Fibroblast of lung (primary cell): ENCODE measurements at regions not wholly inside any gene's neighbourhood (a gene's known extent, or its start where the extent isn't known, plus 50 kb on each side); places are given as distances from the start of the nearest gene placed in this dataset.

Source experiments
- DNase-seq, 2 donors: peaks; one replicate each; pipeline versions ENCODE4 v3.0.0 to v3.0.0-alpha.2; 2010; ENCODE audit warnings: low read depth in 2 of 2
- H2AFZ ChIP-seq: 2 replicates; pipeline ENCODE4 v1.5.1; 2012; ENCODE audit warnings: low read length, control low read depth, inconsistent platforms
- H3K27ac ChIP-seq: 2 replicates; pipeline ENCODE4 v1.5.1; 2011; ENCODE audit warnings: low read length, control low read depth; ENCODE audit not compliant: insufficient read depth
- H3K27me3 ChIP-seq: 2 replicates; pipeline ENCODE4 v1.5.1; 2011; ENCODE audit warnings: mild to moderate bottlenecking, low read length; ENCODE audit not compliant: control insufficient read depth, insufficient read depth
- H3K36me3 ChIP-seq: 2 replicates; pipeline ENCODE4 v1.5.1; 2011; ENCODE audit warnings: low read length; ENCODE audit not compliant: control insufficient read depth, insufficient read depth
- H3K4me1 ChIP-seq: 2 replicates; pipeline ENCODE4 v1.5.1; 2011; ENCODE audit warnings: low read length; ENCODE audit not compliant: control insufficient read depth, insufficient read depth; ENCODE audit errors: extremely low read depth
- H3K4me2 ChIP-seq: 2 replicates; pipeline ENCODE4 v1.5.1; 2011; ENCODE audit warnings: low read length, control low read depth; ENCODE audit not compliant: insufficient read depth; ENCODE audit errors: extremely low read depth
- H3K4me3 ChIP-seq, 4 experiments: fragments of 200-600 bp in 1 of 4; sonication (generic) in 1 of 4; replicated peaks in 1 of 4; 2 replicates each; pipeline ENCODE4 v1.5.1; 2011 to 2016; ENCODE audit warnings: low read length in 4 of 4, low read depth in 3 of 4, mild to moderate bottlenecking in 3 of 4, control low read depth in 2 of 4, inconsistent platforms in 1 of 4, mixed read lengths in 1 of 4; ENCODE audit not compliant: insufficient read depth in 1 of 4; ENCODE audit errors: control extremely low read depth in 1 of 4
- H3K79me2 ChIP-seq: 2 replicates; pipeline ENCODE4 v1.5.1; 2012; ENCODE audit warnings: mild to moderate bottlenecking, low read length, inconsistent platforms; ENCODE audit not compliant: control insufficient read depth, insufficient read depth
- H3K9ac ChIP-seq: 2 replicates; pipeline ENCODE4 v1.5.1; 2011; ENCODE audit warnings: mild to moderate bottlenecking, low read length, control low read depth; ENCODE audit not compliant: insufficient read depth
- H3K9me3 ChIP-seq: 2 replicates; pipeline ENCODE4 v1.5.1; 2012; ENCODE audit warnings: low read depth, low read length; ENCODE audit not compliant: control insufficient read depth, insufficient read depth
- H4K20me1 ChIP-seq: 2 replicates; pipeline ENCODE4 v1.5.1; 2011; ENCODE audit warnings: low read length; ENCODE audit not compliant: control insufficient read depth, insufficient read depth; ENCODE audit errors: extremely low read depth
- EZH2 ChIP-seq: IDR thresholded peaks from 2 replicates; pipeline ENCODE4 v1.5.1; 2012; ENCODE audit warnings: low read length, control low read depth, mild to moderate bottlenecking; ENCODE audit errors: missing control alignments
- TF ChIP-seq, protein P1 (sequence below), 2 donors: IDR thresholded peaks in 1 of 2; conservative IDR thresholded peaks in 1 of 2; 1 replicate in 1 of 2; 2 replicates in 1 of 2; pipeline ENCODE4 v1.5.1; 2011 to 2012; ENCODE audit warnings: low read length in 2 of 2, control low read depth in 1 of 2, inconsistent platforms in 1 of 2, low read depth in 1 of 2, mild to moderate bottlenecking in 1 of 2

GRCh38 chr11:96658436-96658835, 268.6 kb downstream of the JRKL start:
- Histone ChIP-seq H3K27ac (no peak overlapping the region), H3K79me2 (no peaks in the 10 kb centered on the region), H3K27me3 (no peaks in the 10 kb centered on the region), H4K20me1 (no peaks in the 10 kb centered on the region), H3K36me3 (no peaks in the 10 kb centered on the region), H3K9me3 (no peaks in the 10 kb centered on the region), H3K4me3 (no peak overlapping the region), H3K4me2 (no peak overlapping the region), H3K9ac (no peak overlapping the region), H2AFZ (no peak overlapping the region), H3K4me1 (no peaks in the 10 kb centered on the region)
- DNase-seq, result no peak
- TF ChIP-seq, protein P1, sequence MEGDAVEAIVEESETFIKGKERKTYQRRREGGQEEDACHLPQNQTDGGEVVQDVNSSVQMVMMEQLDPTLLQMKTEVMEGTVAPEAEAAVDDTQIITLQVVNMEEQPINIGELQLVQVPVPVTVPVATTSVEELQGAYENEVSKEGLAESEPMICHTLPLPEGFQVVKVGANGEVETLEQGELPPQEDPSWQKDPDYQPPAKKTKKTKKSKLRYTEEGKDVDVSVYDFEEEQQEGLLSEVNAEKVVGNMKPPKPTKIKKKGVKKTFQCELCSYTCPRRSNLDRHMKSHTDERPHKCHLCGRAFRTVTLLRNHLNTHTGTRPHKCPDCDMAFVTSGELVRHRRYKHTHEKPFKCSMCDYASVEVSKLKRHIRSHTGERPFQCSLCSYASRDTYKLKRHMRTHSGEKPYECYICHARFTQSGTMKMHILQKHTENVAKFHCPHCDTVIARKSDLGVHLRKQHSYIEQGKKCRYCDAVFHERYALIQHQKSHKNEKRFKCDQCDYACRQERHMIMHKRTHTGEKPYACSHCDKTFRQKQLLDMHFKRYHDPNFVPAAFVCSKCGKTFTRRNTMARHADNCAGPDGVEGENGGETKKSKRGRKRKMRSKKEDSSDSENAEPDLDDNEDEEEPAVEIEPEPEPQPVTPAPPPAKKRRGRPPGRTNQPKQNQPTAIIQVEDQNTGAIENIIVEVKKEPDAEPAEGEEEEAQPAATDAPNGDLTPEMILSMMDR (conservative IDR thresholded peaks at IDR 0.05 in 1 of 2, IDR thresholded peaks at IDR 0.05 in 1 of 2; ENCODE audit: low read depth in 1 of 2, low read length in 2 of 2), result no peak
- no peak for TF ChIP-seq EZH2

DNA sequence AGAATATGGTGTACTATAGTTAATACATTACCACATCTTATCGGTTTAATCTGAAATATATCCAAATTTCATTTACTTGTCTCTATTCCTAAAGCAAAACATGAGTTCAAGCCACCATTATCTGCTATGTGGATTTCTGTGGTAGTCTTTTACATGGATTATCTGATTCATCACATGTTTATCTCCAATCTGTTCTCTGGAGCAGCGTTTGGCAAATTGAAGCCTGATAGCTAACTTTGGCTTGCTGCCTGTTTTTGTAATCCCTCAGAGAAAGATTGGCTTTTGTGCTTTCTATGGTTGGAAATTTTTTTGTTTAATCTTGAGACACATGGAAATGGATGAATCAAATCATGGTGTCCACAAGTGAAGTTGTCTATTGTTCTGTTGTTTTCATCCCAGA, 274.3 kb downstream of the JRKL start:
- Histone ChIP-seq H3K36me3 (no peaks in the 10 kb centered on the region), H3K9ac (no peak overlapping the region), H3K4me1 (no peaks in the 10 kb centered on the region), H2AFZ (no peak overlapping the region), H3K79me2 (no peaks in the 10 kb centered on the region), H3K4me2 (no peak overlapping the region), H3K4me3 (no peak overlapping the region), H4K20me1 (no peaks in the 10 kb centered on the region), H3K9me3 (no peaks in the 10 kb centered on the region), H3K27me3 (no peaks in the 10 kb centered on the region), H3K27ac (no peak overlapping the region)
- DNase-seq, result no peak
- TF ChIP-seq, protein P1 (conservative IDR thresholded peaks at IDR 0.05 in 1 of 2, IDR thresholded peaks at IDR 0.05 in 1 of 2; ENCODE audit: low read depth in 1 of 2, low read length in 2 of 2), result no peak
- no peak for TF ChIP-seq EZH2

GRCh38 chr11:96680211-96681018, 290.6 kb downstream of the JRKL start:
- H3K79me2 ChIP-seq, result no peaks in the 10 kb centered on the region
- H3K9me3 ChIP-seq, result no peaks in the 10 kb centered on the region
- no peak overlapping the region for H3K27ac ChIP-seq
- no peak for DNase-seq
- no peaks in the 10 kb centered on the region for H4K20me1 ChIP-seq
- no peak overlapping the region for H3K4me2 ChIP-seq
- H3K4me3 ChIP-seq, result no peak overlapping the region
- H3K9ac ChIP-seq, result no peak overlapping the region
- TF ChIP-seq EZH2, result no peak
- TF ChIP-seq, protein P1 (conservative IDR thresholded peaks at IDR 0.05 in 1 of 2, IDR thresholded peaks at IDR 0.05 in 1 of 2; ENCODE audit: low read depth in 1 of 2, low read length in 2 of 2), result no peak
- no peaks in the 10 kb centered on the region for H3K36me3 ChIP-seq
- H3K27me3 ChIP-seq, result no peaks in the 10 kb centered on the region
- H3K4me1 ChIP-seq, result no peaks in the 10 kb centered on the region
- no peak overlapping the region for H2AFZ ChIP-seq
